MG63 (cell line): ENCODE measurements at regions not wholly inside any gene's neighbourhood (a gene's known extent, or its start where the extent isn't known, plus 50 kb on each side); places are given as distances from the start of the nearest gene placed in this dataset.

ENCODE experiments used
- DNase-seq: peaks from one replicate; pipeline ENCODE4 v3.0.0-alpha.2; 2020
- H3K27me3 ChIP-seq: fragments of 250-450 bp; sonication (Bioruptor Pico); 2 replicates; pipeline ENCODE4 v1.5.1; 2020; ENCODE audit warnings: mild to moderate bottlenecking, moderate library complexity
- H3K36me3 ChIP-seq: fragments of 250-450 bp; sonication (Bioruptor Pico); 2 replicates; pipeline ENCODE4 v1.5.1; 2020; ENCODE audit warnings: mild to moderate bottlenecking, moderate library complexity
- H3K4me3 ChIP-seq: fragments of 250-450 bp; sonication (Bioruptor Pico); 2 replicates; pipeline ENCODE4 v1.5.1; 2020; ENCODE audit warnings: mild to moderate bottlenecking, moderate library complexity
- H3K9me3 ChIP-seq: fragments of 250-450 bp; sonication (Bioruptor Pico); 2 replicates; pipeline ENCODE4 v1.5.1; 2020; ENCODE audit warnings: mild to moderate bottlenecking, moderate library complexity

DNA sequence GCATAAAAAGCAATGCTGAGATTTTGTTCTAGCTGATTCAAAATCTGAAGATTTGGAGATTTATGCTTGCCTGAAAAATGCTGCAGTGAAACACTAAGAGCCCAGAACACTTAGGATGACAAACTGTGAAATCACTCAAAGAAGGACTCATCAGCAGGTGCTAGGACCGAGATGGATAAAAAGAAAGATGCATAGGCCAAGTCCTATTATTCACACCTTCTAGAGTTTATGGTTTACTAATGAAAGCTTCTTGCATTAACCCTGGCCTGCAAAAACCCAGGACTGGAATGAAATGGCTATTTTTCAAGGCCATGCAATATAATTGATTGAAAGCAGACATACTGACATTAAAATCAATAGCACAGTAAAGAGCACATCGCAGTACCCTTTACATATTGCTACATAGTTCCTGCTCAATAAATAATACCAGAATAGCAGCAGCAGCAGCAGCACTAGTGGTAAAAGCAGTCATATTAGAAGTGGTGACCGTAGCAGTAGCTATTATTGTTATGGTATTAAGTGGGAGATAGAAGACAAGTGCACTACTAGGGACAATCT is 161.7 kb downstream of the RAB38 start:
- no peak for DNase-seq
- Histone ChIP-seq H3K4me3 (no peak overlapping the region), H3K36me3 (no peaks in the 10 kb centered on the region), H3K9me3 (no peaks in the 10 kb centered on the region), H3K27me3 (no peaks in the 10 kb centered on the region)

DNA sequence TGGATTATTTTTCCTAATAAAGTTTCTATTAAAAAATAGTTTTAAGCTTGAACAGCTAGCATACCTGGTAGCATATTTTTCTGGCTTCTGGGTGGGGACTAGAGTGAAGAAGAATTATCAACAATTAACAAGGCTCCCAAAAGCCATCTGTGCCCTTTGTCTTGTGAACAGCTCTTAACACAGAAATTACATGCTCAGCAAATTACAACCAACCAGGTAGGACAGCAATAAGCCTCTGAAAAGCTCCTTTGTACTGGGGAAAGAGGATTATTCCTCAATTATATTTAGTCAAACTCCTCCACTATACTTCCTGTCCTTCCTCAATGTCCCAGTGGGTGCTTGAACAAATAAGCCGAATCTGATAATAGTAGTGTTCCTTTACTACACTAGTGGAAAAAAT is 162.8 kb downstream of the RAB38 start:
- H3K36me3 ChIP-seq, result no peaks in the 10 kb centered on the region
- no peaks in the 10 kb centered on the region for H3K9me3 ChIP-seq
- no peak for DNase-seq
- H3K27me3 ChIP-seq, result no peaks in the 10 kb centered on the region
- H3K4me3 ChIP-seq, result no peak overlapping the region

DNA sequence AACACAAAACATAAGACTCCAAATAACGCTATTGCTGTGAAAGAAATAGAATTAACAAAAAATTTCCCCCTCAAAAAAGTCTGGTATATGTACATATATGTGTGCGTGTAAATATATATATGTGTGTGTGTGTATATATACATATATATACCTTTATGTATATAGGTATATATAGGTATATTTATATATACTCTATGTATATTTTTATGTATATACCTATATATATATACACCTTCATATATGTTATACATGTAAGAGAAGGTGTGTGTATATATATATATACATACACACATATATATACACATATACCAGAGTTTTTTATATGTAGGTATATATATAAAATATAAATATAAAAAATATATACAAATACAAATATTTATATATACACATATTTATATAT is 199.2 kb downstream of the RAB38 start:
- no peak for DNase-seq
- H3K9me3 ChIP-seq, result no peaks in the 10 kb centered on the region
- H3K36me3 ChIP-seq, result no peaks in the 10 kb centered on the region
- no peaks in the 10 kb centered on the region for H3K27me3 ChIP-seq
- no peak overlapping the region for H3K4me3 ChIP-seq

DNA sequence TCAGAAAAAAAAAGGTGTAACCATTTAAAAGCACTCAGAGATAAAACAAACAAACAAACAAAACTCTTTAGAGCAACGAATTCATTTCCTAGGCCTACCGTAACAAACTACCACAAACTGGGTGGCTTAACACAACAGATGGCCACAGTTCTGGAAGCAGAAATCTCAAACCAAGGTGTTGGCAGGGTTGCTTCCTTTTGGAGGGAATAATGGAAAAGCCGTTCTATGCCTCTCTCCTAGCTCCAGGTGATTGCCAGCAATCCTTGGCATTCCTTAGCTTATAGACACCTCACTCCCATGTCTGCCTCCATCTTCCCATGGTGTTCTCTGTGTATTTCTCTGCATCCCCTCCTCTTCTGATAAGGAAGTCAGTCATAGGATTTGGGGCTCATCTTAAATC is 200.4 kb downstream of the RAB38 start:
- Histone ChIP-seq H3K36me3 (no peaks in the 10 kb centered on the region), H3K4me3 (no peak overlapping the region), H3K9me3 (no peaks in the 10 kb centered on the region), H3K27me3 (no peaks in the 10 kb centered on the region)
- DNase-seq, result no peak

DNA sequence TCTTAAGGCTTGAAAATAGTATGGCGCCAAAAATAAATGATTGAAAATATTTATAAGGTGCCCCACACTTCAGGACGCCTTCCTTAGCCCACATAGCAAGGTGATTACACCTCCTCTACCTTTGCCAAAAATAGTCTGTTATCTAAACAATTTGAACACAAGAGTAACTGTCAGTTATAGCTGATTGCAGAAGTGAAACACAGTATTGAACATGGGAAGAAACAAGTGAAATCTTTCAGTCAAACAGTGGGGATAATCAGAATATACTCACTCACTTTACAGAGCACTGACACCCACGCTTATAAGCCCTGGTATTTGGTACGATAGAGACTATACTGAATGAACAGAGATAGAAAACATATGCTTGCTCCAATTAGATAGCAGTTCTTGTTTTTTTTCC is 203.1 kb downstream of the RAB38 start:
- Histone ChIP-seq H3K36me3 (no peaks in the 10 kb centered on the region), H3K4me3 (no peak overlapping the region), H3K9me3 (no peaks in the 10 kb centered on the region), H3K27me3 (no peaks in the 10 kb centered on the region)
- DNase-seq, result no peak

DNA sequence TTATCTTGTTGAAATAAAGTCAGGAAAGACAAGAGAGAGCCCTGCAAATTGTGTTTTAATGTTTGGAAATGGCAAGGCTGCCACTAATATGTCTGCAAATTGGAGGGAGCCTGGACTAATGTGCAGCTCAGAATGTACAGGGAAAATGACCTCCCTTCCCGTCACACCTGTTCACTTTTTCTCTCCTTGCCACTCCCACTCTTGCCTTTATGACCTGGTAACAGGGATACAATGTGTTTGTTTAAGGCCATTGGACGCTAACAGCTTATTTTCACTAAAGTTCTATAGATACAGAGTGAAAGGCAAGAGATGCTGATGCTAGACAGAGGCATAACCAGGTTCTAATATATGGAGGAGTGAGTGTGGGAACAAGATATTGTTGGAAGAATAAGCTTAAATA is 203.9 kb downstream of the RAB38 start:
- DNase-seq, result no peak
- Histone ChIP-seq H3K36me3 (no peaks in the 10 kb centered on the region), H3K4me3 (no peak overlapping the region), H3K9me3 (no peaks in the 10 kb centered on the region), H3K27me3 (no peaks in the 10 kb centered on the region)

DNA sequence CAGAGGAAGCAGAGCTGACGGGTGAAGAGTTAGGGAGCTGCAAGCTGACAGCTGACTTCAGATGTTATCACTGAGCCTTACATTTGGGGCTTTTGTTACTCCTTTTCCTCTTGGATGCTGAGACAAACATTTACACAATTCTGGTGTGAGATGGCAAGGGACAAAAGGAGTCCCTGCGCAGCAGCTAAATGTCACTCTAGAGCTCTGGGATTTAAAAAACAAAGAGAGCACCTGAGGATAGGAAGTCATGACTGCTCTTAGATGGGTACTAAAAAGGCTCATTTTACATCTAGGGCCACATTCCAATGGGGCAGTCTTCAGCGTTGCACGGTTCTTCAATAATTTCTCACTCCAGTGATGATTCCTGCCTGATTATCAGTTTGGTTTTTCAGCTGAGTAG is 204.5 kb downstream of the RAB38 start:
- DNase-seq, result no peak
- no peaks in the 10 kb centered on the region for H3K9me3 ChIP-seq
- no peak overlapping the region for H3K4me3 ChIP-seq
- H3K27me3 ChIP-seq, result no peaks in the 10 kb centered on the region
- H3K36me3 ChIP-seq, result no peaks in the 10 kb centered on the region

DNA sequence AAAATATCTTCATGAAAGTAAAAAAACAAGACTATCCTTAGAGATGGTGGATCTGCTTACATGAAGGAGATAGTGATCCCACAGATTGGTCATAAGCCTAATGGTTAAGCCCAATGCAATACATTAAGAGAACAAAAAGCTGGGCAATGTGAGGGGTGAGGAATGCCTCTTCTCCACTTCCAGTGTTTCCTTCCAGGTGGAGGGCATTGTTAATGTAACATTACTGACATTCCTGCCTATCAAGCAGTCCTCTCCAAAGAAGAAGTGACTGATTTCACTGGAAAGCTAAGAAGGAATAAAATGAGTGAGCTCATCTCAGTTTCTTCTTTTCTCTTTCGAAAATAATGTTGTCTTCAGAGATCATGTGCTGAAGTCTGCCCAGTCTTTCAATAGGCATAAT is 207.8 kb downstream of the RAB38 start:
- H3K4me3 ChIP-seq, result no peak overlapping the region
- no peaks in the 10 kb centered on the region for H3K9me3 ChIP-seq
- no peaks in the 10 kb centered on the region for H3K27me3 ChIP-seq
- H3K36me3 ChIP-seq, result no peaks in the 10 kb centered on the region
- DNase-seq, result no peak

DNA sequence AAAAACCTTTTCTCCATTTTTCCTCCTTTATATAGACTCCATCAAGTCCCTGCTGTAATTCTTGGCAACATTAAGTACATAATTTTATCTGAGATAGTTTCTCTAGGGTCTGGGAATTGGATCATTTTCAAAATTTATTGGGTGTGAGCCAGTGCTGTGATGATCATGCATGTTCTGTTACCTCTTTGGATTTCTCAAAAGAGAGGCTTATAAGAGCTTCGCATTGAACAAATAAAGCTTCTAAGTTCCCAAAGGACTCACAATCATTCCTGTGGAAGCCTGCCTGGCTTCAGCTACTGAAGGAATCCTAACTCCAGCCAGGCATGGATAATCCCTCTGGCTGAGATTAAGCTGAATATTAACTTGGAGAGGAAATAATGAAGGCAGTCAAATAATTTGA is 208.5 kb downstream of the RAB38 start:
- no peaks in the 10 kb centered on the region for H3K27me3 ChIP-seq
- no peaks in the 10 kb centered on the region for H3K36me3 ChIP-seq
- H3K4me3 ChIP-seq, result no peak overlapping the region
- no peaks in the 10 kb centered on the region for H3K9me3 ChIP-seq
- DNase-seq, result no peak

DNA sequence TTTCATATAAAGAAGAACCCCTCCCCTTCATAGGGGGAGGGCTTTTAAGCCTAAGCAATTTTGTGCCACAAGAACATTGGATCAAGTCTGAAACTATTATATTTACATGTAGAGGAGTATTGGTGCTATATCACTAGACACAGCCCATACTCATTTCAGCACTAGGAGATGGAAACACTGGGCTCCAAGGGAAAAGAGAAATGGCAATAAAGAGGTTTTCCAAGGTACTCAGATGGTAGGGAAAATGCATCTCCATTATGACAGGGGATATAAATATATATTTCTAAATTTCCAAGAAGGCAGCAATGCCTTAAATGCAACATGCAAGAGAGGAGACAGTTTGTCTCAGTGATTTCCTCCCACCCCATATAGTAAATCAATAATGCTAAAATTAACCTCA is 209.0 kb downstream of the RAB38 start:
- no peak overlapping the region for H3K4me3 ChIP-seq

DNA sequence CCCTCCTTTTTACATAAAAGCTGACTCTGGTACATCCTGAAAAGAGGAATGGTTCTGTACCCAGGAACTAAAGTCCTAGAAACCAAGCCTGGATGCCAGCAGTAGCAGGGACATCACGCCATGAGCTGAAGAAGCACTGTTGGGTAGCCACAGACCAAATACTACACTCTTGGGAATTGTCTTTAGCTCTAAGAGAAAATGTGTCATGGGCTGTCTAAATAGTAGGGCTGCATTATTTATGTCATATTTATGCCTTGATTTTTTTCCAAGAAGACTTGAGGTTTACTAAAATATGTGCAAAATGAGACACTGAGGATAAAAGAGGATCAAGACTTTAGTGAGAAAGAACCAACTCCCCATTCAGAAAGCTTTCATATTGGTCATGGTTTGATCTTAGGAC is 213.6 kb downstream of the RAB38 start:
- Histone ChIP-seq H3K36me3 (no peaks in the 10 kb centered on the region), H3K4me3 (no peak overlapping the region), H3K27me3 (no peaks in the 10 kb centered on the region), H3K9me3 (no peaks in the 10 kb centered on the region)
- no peak for DNase-seq

More for the DNA sequence above, 209.0 kb downstream of the RAB38 start:
- Histone ChIP-seq H3K27me3 (no peaks in the 10 kb centered on the region), H3K9me3 (no peaks in the 10 kb centered on the region), H3K36me3 (no peaks in the 10 kb centered on the region)
- no peak for DNase-seq

DNA sequence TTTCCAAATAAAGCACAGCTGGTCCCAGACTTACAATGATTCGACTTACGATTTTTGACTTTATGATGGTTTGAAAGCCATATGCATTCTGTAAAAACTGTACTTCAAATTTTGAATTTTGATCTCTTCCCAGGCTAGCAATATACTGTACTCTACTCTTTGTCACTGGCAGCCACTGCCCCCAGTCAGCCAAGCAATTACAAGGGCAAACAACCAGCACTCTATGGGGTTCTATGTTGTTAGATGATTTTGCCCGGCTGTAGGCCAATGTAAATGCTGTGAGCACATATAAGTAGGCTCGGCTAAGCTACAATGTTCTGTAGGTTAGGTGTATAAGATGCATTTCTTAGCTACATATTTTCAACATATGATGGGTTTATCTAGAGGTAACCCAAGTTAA is 217.3 kb downstream of the RAB38 start:
- H3K4me3 ChIP-seq, result no peak overlapping the region
- H3K36me3 ChIP-seq, result no peaks in the 10 kb centered on the region
- H3K9me3 ChIP-seq, result no peaks in the 10 kb centered on the region
- no peak for DNase-seq
- H3K27me3 ChIP-seq, result no peaks in the 10 kb centered on the region

DNA sequence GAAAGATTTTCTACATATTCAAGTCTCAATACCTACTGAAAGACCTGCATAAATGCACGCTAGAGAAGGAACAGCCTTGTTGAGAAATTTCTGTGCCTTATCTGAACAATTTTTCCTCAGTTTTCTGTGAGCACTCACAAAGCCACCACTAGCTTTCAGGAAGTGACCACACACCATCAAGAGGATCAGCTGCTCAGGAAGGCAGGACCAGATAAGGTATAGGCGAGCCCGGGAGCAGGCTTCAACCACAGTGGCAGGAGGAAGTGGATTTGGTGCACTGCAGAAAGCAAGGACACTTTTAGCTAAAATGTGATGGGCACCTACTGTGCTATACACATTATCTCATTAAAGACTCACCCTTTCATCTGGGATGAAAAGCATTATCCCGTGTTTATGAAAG is 220.8 kb downstream of the RAB38 start:
- Histone ChIP-seq H3K9me3 (no peaks in the 10 kb centered on the region), H3K4me3 (no peak overlapping the region), H3K36me3 (no peaks in the 10 kb centered on the region), H3K27me3 (no peaks in the 10 kb centered on the region)
- DNase-seq, result no peak

DNA sequence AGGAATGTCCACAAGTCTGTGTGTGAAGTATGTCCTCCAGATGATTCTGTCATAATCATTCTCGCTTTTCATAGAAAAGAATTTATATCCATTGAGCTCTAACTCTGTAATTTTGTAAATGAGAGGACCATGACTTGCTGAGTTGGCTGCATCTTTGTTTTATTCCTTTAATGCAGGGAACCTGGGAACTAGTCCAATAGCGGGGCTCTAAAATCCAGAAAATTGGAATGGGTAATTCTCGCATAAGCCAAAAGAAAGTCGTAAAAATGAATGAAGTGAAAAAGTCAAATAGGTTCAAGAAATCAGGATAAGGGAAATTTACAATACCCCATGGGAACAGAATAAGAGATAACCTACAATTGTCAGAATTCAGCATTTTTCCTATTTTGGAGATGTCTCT is 232.5 kb downstream of the RAB38 start:
- DNase-seq, result no peak
- Histone ChIP-seq H3K36me3 (no peaks in the 10 kb centered on the region), H3K4me3 (no peak overlapping the region), H3K9me3 (no peaks in the 10 kb centered on the region), H3K27me3 (no peaks in the 10 kb centered on the region)

DNA sequence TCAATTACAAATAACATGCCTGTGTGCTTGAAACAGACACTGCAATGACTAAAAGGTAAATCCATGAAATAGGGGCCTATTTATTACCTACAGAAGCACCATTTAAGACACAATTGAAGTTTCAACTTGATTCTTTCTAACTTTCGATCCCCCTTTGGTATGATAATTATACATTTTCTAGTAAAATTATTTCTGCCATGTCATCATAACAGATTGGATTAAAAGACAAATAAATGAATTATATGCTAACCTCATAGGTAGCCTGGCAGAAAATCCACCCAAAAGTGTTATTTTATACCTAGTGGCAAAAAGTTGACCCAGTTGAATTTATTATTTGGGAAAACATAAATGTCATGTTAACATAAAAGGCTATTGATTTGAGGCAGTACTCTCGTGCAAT is 241.1 kb downstream of the RAB38 start:
- Histone ChIP-seq H3K27me3 (peaks cover 2% of the 10 kb centered on the region; the same call in 1 of the 2 replicates), H3K4me3 (no peak overlapping the region), H3K9me3 (no peaks in the 10 kb centered on the region), H3K36me3 (no peaks in the 10 kb centered on the region)
- no peak for DNase-seq

DNA sequence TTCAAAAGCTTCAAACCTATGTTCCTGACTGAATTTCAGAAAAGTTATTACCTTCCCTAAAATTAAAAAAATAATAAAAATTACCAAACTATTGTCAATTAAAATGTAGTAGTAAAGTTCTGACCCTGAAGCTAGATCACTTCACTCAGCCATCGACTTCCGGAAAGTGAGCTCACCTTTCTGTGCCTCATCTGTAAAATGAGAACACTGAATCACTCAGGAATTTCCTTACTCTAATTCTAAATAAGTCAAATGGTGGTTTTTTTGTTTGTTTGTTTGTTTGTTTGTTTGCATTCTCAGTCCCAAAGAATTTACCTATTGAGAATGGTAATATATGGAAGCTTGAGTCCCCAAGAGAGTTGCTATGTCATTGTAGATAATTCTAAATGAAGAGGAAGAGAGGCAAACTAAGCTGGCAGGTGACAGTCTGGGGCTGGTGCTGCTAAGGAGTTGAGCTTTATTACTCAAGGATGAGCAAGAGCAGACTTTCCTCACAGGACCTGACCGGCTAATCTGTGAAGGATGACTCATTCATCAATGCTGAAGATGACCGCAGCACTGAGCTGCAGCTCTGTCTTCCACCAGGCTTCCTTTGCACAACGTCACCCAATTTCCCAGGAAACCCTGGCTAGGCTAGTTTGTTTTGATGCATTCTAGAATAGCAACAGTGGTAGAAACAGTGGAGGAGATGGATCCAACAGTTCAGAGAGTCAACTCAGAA is 248.8 kb downstream of the RAB38 start:
- no peaks in the 10 kb centered on the region for H3K27me3 ChIP-seq
- H3K9me3 ChIP-seq, result no peaks in the 10 kb centered on the region
- H3K4me3 ChIP-seq, result no peak overlapping the region
- H3K36me3 ChIP-seq, result no peaks in the 10 kb centered on the region
- DNase-seq, result peak; percentile 36

DNA sequence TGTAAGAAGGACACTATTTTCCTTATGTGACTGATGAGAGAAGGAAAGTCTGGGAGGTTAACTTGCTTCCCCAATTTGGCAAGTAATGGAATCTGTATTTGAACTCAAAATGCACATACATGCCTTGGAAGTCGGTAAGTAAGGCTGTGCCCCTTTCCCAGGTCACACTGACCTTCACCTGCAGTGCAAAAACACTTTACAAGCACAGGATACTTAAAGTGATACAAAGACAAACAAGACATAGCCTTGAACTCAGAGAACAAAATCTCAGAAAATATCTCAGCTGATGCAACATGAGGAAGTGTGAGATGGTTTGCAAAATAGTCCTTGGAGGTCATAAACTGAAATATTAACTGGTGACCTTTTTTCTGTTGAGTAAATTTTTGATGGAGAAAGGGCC is 251.1 kb downstream of the RAB38 start:
- Histone ChIP-seq H3K36me3 (no peaks in the 10 kb centered on the region), H3K4me3 (no peak overlapping the region), H3K9me3 (no peaks in the 10 kb centered on the region), H3K27me3 (no peaks in the 10 kb centered on the region)
- no peak for DNase-seq

DNA sequence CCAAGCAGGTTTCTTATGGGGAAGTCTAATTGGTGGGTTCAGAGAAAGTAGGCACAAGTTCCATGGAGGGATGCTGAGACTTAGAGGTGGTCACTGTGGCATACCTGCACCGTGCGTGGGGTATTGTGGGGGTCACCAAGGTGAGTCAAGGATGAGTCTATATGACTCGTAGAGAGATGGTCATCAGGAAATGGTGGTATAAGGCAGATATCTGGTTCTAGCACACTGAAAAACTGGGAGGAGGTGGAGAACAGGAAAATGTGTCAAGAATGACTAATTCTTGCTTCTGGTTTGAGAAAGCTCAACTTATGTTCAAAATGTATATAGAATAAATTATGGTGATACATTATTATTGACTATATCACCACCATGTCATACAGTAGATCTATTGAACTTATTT is 258.1 kb downstream of the RAB38 start:
- no peak overlapping the region for H3K4me3 ChIP-seq
- H3K27me3 ChIP-seq, result no peaks in the 10 kb centered on the region
- no peak for DNase-seq
- no peaks in the 10 kb centered on the region for H3K9me3 ChIP-seq
- H3K36me3 ChIP-seq, result no peaks in the 10 kb centered on the region
